ENCODE measurements at regions not wholly inside any gene's neighbourhood (a gene's known extent, or its start where the extent isn't known, plus 50 kb on each side); places are given as distances from the start of the nearest gene placed in this dataset.

DNA sequence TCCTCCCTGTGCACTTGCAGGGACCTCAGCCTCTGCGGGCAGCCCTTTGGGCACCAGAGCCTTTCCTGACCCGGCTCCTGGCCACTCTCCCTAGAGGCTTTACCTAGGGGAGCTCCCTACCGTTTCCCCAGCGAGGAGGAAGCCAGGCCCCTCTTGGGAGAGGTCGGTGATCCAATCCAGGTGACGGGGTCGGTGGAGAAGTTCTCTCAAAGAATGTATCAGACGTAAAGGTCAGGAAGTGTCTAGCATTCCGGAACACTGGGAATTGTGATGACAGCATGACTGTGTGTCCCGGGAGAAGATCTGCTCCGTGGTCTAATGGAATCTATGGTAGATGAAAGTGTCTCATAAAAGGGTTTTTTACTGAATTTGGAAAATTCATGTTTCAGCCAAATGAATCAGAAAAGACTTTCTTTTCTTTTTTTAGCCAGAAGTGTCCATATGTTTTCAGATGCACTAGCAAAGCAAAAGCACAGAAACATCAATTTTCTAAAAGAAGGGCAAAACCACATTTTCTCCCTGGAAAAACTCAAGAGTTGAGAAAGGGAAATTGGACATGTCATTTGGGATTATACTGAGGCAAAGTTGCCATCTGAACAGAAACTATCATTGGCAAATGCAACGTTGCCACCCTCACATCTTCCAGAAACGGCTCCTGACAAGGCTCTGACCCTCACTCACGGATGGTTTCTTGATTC is 289.4 kb downstream of the THBS2 start:
- DNase-seq = no peak

GRCh38 chr6:168962886-168963285 is 290.8 kb downstream of the THBS2 start:
- DNase-seq = no peak

DNA sequence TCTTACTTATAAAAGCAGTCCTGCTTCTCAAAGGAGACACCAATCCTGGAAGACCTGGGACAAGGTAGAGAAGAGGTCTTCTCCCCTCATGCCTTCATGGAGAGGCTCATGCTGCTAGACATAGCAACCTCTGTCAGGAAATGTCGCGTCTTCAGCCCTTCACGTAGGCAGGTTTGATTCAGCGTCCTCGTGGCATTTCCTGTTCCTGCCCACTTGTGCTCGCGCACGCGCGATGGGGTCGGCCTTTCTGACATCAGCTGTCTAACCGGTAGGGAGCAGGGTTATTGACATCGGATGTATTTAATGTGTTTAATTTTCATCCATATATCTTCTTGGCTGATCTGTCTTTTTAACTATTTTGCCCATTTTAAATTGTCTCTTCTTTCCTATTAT is 292.4 kb downstream of the THBS2 start:
- DNase-seq = no peak

DNA sequence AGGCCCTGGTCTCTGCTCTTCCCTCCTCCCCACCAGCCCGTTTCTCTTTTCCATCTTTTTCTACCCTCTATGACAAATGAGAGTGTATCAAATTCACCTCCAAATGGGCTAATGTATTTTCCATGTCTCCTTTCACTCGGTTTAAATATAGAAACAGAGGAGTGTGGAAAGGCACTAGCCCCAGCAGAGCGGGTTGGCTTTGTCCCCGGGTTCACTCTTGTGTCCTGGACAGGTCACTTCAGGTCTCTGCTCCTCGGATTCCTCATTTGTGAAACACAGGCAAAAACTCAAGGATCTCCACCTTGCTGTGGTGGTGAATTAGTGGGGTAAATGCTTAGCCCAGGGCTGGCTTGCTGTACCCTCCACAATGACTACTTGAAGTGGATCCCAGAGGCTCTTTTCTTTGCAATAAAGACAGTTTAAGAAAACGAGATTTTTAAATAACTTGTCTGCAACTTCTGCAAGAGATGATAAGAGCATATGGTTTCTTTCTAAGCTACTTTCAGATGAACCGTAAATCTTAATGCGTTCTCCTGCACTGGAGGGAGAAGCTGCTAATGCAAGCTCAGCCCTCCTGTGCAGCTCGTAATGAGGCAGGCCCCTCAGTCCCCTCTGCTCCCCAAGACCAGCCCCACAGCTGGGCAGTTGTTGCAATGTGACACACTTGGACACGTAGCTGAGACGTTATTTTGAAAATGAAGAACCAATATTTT is 292.9 kb downstream of the THBS2 start:
- DNase-seq = no peak

GRCh38 chr6:168959696-168960095 is 293.9 kb downstream of the THBS2 start:
- no peak for DNase-seq

- DNase-seq = peak; percentile 73 to 85 (median 84)
Observed at GRCh38 chr6:168956884-168957730, 296.5 kb downstream of the THBS2 start.

DNA sequence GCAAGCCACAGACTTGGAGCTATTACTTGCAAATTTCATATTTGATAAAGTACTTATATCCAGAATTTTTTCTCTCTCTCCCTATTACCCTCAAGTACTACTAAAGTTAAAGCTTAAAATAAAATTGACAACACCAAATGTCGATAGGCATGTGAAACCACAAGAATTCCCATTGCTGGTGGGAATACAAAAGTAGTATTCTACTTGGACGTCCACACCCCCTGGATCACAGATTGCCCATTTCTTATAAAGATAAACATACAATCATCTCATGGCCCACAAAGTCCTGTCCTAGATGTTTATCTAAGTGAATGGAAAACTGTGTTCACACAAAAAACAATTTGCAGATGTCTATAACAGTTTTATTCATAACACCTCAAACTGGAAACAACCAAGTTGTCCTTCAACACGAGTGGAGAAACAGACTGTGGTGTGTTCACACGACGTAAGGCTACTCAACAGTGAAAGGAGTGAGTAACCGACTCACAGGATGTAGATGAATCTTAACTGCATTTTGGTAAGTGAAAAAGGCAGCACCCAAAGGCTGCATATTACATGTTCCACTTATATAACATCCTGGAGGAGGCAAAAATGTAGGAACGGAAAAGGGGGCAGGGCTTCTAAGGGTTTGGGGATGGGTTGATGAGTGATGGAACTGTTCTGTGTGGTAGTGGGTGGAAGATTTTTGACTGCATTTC is 297.4 kb downstream of the THBS2 start:
- DNase-seq = no peak

DNA sequence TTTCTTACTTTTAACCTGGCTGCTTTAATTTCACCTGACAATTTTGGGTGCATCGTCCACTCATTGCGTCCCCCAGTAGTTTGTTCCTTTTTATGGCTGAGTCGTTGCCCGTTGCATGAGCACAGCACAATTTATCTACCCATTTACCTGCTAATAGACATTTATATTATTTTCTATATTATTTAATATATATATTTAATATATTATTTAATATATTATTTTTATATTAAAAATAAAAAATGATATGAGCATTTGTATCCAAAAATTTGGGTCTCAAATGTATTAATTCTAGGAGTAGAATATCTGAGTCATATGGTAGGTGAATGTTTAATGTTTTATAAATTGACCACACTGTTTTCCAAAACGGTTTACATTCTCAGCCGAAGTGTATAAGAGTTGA is 300.2 kb downstream of the THBS2 start:
- DNase-seq = no peak

DNA sequence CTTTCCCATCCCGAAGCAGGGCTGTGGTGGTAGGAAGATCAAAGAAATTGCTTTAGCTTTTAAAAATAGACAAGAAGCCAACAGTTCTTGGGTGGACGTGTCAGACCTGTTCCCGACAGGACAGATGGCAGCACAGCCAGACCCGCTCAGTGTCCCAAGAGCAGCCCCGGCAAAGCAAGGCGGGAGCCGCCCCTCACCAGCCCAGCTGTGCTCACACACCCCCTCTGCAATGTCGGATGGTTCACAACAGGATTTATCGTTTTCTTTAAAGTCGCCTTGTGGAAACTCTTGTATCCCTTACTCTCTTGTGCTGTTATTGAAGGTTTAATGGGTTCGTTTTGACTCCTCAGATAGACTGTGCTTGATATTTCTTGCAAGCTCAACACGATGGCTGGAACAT is 302.4 kb downstream of the THBS2 start:
- no peak for DNase-seq

DNA sequence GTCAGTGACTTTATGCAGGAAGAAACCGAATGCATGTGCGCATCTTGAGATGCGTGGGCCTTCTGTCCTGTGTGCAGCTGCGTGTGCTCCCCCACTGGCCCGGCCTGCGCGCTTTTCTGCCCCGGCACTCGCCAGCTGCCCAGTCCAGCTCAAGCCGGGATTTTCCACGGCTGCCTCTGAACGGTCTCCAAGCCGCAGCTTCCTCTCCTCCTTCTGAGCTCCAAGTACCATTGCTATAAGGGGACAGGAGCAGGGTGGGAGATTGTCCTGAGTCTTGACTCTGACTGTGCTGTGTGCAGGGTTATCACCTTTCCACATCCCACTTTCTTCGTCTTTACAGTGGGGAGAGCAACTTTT is 302.8 kb downstream of the THBS2 start:
- no peak for DNase-seq

GRCh38 chr6:168949981-168950857 is 303.4 kb downstream of the THBS2 start:
- DNase-seq = no peak

DNA sequence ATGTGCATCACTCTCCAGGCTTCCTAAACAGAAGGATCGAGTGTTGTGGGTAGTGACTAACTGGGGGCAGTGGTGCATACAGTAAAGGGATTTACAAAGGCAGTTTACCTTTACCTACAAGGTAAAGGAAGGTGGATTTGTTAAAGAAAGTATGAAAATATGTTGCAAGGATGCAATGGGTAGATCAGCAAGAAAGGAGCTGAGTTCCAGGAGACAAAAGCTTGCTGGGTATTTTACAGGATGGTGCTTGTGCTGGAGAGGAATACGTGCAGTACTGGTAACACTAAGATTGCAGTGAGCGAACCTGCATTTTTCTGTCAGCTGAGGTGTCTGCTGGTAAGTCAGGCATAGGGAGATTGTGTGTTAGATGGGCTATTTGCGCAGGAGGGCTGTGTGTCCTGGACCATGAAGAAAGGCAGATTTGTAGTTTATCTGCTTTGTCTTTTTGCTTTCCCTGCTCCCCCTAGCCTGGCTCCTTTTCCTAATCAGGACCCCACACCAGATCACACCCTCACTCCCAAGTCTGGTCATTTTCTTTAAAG is 304.6 kb downstream of the THBS2 start:
- DNase-seq = no peak

DNA sequence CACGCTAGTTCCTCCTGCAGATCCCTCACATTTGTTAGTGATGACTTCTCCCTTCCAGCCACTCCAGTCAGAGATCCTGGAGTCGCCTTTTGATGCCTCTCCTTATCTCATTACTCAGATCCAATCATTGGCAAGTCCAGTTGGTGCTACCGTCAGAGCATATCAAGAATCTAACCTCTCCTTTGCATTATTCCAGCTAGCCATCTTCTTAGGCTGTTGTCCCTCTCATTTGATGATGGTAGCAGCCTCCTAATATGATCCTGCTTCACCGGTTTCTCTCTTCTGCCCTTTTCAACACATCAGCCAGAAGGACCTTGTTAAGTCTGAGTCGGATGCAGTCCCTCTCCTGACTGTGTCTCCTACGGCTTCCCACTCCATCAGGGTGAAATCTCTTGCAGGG is 305.6 kb downstream of the THBS2 start:
- DNase-seq = no peak

GRCh38 chr6:168943231-168943905 is 310.3 kb downstream of the THBS2 start:
- DNase-seq = no peak

DNA sequence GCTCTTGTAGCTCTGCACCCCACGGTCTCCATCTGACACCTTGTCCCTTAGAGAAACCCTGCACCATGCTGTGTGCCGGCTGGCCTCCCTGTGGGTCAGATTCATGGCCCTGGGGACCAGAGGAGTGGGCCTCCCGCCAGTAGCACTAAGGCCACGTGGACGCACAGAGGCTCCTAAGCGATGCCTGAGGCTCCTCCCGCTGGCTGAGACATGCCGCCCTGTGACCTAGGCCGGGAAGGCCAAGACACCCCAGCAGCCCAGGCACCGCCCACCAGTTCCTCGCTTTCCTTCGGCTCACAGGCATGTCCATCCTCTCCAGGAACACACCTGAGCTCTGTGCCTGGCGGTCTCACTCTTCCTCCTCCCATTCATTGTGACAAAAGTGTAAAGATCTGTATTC is 311.0 kb downstream of the THBS2 start:
- no peak for DNase-seq

- no peak for DNase-seq
Observed at GRCh38 chr6:168941036-168941435, 312.6 kb downstream of the THBS2 start.

DNA sequence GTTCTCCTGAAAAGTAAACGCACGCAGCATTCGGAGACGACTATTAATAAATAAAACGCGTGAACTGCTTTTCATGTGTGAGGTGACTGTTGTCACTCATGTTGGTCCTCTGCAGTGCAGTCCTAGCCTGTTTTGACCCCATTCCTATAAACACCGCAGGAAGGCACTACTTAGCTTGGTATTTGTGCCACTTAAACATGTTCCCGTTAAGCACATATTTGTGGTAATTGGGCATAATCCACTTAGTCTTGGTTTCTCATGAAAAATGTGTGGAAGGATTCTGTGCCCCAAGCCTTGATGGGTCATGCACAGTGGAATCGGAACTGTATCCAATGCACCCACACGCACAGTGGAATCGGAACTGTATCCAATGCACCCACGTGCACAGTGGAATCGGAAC is 313.9 kb downstream of the THBS2 start:
- no peak for DNase-seq

GRCh38 chr6:168939041-168939440 is 314.6 kb downstream of the THBS2 start:
- no peak for DNase-seq

DNA sequence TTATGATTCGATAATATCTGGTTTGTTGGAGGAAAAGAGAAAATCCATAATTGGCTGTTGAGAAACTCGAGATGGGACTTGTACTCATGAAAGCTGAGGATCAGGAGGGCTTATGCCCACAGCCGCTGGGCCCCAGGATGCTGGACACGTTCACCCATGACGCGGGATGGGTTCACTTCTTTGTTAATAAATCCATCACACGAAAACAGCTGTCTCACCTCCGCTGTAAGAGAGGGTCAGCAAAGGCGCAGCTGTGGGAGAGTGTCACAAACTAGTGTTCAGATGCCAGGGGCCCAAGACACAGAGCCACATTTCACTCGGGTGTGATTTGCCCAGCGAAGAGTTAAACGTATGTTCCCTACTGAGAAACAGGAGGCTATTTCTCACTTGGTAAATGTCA is 315.1 kb downstream of the THBS2 start:
- DNase-seq = no peak

DNA sequence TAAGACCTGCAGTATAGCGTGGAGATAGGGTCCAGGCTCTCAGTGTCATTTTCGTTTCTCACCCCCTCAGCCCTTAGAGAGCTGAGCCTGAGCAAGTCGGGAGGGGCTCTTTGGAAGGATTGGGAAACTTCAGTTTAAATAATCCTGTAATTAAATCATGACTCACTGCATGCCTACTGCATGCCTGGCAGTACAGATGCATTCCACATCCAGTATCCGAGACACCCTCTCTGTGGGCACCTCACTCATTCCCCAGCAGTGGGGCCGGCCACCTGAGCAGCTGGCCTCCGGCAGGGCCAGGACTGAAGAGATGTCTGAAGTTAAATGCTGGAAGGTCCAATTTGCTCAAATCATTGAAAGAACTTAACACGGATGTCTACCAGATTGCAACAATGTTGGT is 316.6 kb downstream of the THBS2 start:
- DNase-seq = no peak

GRCh38 chr6:168935628-168936010 is 318.0 kb downstream of the THBS2 start:
- peak in 1 of 4 experiments; percentile 3 for DNase-seq
